GM21717 (cell line): ENCODE measurements at regions not wholly inside any gene's neighbourhood (a gene's known extent, or its start where the extent isn't known, plus 50 kb on each side); places are given as distances from the start of the nearest gene placed in this dataset.
"Not testable (repeated sequence)": the region's sequence is repeated elsewhere in the genome, so short reads cannot be mapped to it uniquely, and the experiment has no call there.

ENCODE experiments used
- ATAC-seq: cut with Tn5 transposase; IDR thresholded peaks from one replicate; pipeline ENCODE4 v1.9.1; 2021; ENCODE audit warnings: mild to moderate bottlenecking, moderate library complexity; ENCODE audit not compliant: unreplicated experiment

DNA sequence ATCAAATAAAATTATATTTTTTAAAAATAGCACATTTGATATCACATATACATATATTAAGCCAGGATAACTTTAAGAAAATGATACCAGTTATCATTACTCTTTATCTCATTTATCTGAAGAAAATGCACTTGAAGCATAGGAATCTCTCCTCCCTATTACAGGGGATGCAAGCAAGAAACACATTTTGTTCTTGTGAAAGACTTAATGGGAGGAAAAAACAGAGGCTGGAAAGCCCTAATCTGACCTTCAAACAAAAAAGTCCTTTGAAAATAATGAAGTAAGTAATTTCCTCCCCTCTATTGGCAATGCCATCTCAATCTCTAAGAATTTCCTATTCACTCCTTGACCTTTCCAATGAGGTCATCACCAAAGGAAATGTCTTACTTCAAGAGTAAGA is 1012.6 kb upstream of the ADAMTS5 start:
- not testable (repeated sequence) for ATAC-seq

DNA sequence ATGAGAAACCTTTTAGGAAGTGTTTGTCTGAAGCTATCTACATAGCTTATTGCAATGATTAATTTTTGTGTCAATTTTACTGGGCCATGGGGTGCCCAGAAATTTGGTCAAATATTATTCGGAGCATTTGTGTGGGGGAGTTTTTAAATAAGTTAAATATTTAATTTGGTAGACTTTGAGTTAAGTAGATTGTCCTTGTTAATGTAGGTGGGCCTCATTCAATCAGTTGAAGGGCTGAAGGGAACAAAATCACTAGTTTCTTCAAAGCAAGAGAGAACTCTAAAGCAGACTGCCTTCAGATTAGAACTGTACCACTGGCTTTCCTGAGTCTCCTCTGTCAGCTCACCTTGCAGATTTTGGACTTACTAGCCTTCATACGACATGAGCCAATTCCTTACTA is 1008.6 kb upstream of the ADAMTS5 start:
- ATAC-seq, result no peak

DNA sequence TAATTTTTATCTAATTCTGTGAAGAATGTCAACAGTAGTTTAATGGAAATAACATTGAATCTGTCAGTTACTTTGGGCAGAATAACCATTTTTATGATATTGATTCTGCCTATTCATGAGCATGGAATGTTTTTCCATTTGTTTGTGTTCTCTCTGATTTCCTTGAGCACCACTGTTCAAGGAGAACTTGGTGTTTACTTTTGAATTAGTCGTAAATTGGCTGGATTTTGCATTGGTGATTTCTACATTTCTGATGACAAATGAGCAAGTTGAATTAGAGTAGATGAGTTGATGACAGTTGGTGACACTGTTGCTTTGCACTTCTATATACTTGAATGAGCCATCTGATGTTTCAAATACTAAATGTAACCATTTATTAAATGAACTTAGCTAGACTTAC is 1007.3 kb upstream of the ADAMTS5 start:
- not testable (repeated sequence) for ATAC-seq

DNA sequence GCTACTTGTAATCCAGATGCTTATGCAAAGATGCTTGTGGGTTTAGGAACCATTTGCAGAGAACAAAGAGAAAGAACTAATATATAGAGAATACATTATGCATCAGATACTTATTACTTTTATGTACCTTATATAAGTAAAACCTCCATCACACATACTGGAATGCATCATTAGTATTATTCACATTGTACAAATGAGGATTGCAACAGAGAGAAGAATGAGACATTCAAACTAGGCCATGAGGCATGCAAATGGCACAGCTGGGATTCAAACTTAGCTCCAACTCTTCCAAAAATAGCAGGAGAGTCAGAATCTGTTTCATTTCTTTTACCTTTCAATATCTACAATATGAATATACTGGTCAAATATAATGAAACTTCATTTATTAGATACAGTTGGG is 1001.4 kb upstream of the ADAMTS5 start:
- ATAC-seq, result not testable (repeated sequence)

DNA sequence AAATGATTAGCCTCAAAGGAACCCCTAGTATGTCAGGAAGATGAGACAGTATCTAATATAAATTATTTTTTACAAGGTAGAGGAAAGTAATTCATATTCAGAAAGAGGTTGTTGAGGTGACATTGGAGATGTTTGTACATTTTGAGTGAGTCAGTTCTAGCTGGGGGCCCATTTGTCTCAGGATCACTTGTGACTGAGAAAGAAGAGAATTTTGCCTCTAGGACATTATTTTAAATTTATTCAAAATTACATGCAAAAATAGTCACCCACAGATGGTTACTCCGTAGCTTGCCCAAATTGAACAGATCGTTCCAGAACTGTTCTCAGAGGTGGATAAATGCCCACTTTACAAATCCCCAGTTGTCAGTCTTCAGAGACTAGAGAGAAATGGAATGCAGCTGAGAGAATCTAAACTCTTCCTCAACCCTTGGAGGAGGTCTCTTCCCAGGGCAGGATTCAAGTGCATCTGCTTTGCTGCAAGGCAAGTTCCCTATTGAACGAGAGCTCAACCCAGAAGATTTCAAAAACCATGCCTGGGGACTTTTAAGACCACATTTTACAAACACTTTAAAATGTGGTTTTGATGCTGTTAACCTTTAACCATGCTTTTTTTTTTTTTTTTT is 987.8 kb upstream of the ADAMTS5 start:
- ATAC-seq, result no peak

DNA sequence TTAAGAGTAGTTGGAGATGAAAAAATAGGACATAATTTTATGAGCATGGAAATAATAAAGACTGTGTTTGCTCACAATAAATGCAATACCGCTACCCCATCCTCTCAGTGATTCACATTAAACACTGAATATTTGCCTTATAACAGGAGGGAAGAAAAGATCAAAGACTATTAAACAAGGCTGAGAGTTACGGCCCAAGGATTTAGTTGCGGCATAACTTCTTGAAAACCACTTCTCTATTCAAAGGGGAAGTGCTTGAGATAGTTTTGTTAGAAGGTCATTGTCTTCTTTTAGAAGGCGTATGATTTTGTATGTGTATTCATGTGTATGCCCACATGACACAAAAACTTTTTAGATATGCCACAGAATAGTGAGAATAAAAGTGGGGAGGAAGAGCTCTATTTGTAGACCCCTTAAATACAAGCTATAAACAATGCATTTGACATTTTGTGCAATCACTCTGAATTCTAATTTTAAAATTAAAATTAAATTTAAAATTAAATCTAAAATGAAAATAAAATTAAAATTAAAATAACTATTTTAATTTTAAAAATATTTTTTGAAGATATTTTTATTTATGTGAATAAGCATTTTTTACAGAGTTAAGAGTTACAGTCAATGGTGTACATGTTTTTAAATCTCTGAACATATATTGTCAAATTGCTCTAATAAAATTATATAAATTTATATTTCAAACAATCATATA is 986.6 kb upstream of the ADAMTS5 start:
- ATAC-seq, result no peak

DNA sequence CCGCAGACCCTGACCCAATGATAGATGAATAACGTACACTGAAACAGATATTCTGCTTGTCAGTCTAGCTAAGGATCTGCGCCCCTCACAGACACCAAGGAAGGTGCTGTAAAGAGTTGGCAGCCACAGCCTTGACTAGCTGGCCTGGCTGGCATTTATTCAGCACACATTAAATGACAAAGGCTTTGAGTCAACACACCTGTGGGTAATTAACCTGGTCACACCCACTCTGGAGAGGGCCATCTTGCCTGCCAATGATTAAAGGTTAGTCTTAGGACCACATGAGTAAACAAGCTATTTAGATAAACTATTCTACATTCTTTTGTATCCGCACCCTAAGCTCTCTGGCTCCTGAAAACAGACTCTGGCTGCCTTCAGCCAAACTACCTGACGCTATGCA is 982.2 kb upstream of the ADAMTS5 start:
- ATAC-seq, result not testable (repeated sequence)

DNA sequence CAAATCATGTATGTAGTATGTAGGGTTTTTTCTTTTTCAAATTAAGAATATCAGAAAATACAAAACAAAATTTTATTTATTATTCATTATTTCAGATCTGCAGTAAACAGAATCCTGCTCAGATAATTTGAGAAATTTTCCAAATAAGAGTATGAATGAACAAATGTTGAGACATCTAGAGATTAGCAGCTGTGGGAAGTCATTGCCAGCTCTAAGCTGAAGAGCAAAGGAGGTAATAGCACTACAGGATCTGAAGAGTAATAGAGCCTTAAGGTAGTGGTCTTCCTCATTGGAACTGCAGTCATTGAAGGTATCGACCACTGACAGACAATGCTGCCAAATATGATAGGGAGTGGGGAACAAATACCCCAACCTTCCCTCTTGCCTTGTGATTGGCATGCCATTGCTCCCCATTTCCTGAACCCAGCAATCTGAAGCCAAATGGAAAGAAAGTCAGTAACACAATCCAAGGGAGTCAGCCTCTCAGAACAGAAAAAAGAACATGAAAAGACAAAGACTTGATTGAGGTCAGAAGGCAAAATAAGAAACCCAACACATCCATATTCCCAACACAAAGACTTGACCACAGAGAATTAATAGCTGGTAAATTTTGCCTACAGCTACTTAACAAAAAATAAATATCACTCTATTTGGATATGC is 963.4 kb upstream of the ADAMTS5 start:
- not testable (repeated sequence) for ATAC-seq

DNA sequence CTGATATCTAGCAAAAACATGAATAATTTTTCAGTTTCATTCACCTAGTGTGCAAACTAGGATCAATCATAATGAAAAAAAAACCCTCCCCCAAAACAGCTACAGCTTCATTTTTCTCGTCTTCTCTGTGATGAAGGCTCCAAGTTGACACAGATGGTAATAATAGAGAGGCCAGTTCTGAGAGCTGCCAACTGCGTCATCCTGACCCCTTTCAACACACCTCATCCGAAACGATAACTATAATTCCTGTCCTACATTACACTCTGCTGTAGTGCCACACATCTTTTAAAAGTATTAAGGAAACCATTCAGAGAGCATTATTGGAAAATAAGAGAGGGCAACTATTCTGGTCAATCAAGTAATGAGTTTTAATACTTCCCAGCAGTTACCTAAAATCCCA is 962.3 kb upstream of the ADAMTS5 start:
- ATAC-seq, result not testable (repeated sequence)

DNA sequence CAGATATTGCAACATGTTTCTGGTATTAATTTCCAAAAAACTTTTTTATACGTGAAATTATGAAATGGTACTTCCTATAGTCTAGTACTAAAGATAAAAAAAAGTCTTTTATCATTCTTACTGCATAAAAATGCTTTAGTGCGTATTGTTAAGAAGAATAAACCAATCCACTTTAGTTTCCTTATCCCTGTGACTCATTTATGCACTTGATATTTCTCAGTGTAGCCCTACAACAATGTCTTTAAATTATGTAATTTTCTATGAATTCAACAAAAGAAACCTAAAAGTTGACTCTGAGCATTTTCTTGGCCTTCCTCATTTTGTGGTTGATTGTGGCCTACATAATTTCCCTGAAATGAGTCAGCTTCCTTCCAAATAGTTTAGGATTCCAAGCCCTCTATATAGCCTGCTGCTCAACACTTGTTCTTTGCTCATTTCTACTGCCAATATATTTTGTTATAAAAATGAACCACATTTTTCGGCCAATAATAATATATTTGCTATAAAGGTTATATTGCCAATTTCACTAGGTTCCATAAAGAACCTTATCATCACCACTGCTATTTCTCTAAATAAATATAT is 961.7 kb upstream of the ADAMTS5 start:
- ATAC-seq, result not testable (repeated sequence)

DNA sequence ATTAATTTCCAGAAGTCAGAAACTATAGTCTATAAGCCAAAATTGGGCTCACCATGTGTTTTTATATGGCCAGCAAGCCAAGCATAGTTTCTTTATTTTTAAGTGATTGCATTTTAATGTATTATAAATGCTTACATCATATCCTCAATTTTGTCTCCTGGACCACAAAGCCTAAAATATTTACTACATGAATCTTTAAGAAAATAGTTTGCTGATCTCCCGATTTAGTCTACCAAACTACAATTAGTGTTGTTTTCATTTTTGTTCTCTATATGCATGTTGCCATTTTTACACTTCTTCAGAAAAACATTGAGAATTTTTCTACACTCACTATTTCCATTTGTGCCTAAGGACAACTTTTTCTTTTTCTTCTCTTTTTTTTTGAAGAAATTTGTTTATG is 954.5 kb upstream of the ADAMTS5 start:
- not testable (repeated sequence) for ATAC-seq

DNA sequence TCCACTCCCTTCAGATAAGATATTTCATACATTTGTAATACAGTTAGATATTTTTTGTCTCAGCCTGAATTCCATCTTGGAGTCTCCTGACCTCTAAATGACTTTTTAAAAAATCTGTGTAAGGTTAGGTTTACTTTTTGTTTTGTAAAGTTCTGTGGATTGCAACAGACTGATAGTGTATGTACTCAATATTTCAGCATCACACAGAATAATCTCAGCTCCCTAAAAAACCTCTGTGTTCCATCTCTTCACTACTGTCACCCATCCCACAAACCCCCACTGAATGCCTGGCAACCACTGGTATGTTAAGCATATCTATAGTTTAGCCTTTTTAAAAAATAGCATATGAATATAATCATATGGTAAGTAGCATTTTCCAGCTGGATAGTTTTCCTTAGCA is 951.1 kb upstream of the ADAMTS5 start:
- not testable (repeated sequence) for ATAC-seq

DNA sequence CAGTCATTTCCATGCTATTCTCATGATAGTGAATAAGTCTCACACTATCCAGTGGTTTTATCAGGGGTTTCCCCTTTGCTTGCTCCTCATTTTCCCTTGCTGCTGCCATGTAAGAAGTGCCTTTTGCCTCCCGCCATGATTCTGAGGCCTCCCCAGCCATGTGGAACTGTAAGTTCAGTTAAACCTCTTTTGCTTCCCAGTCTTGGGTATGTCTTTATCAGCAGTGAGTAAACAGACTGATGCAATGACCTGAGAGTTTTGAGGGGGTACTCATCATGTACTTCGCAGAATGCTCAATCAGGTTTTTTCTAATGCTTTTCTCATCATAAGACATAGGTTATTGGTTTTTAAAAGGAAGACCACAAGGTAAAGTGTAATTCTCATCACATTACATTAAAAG is 949.4 kb upstream of the ADAMTS5 start:
- ATAC-seq, result not testable (repeated sequence)

DNA sequence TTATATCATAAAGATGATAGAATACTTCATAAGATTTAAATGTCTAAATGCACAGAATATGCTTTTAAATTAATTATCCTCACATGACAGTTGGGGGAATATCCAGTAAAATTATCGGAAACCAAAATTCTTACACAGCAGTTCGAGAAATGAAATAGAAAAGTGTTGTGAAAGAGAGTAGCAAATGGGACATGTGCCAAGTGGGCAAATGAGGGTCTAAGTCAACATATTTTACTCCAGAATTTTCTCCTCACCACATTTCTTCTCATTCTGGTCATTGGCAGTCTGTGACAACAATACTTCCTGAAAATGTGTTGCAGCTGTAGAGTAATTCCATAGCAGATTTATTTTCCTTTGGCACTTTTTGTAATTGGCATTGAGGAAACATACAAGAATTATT is 945.2 kb upstream of the ADAMTS5 start:
- not testable (repeated sequence) for ATAC-seq

DNA sequence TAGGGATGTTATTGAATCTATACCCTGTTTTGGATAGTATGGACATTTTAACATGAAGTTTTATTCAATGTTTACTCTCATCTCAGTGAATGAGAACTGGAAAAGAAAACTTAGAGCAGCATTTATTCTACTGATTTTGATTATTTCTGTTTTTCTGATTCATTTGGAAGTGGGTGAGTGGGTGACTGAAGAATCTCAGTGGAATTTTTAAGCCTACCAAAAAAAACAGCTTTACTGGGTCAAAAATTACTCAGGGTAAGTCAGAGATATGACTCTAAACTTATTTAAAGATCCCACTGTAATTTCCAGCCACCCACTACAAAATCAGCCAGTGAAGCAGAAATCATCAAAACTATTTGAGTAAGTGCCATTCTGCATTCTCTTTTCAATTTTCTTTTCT is 942.6 kb upstream of the ADAMTS5 start:
- ATAC-seq, result not testable (repeated sequence)

DNA sequence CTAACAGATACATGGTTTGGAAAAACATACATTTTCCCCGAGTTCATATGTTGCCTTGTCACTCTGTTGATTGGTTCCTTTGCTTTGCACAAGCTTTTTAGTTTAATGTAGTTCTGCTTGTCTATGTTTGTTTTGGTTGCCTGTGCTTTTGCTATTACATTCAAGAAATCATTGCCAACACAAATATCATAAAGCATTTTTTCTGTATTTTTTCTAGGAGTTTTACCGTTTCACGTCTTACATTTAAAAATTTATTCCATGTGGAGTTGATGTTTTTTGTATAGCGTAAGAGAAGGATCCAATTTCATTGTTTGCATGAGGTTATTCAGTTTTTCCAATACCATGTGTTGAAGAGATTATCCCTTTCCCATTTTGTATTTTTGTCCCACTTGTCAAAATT is 941.9 kb upstream of the ADAMTS5 start:
- ATAC-seq, result not testable (repeated sequence)

DNA sequence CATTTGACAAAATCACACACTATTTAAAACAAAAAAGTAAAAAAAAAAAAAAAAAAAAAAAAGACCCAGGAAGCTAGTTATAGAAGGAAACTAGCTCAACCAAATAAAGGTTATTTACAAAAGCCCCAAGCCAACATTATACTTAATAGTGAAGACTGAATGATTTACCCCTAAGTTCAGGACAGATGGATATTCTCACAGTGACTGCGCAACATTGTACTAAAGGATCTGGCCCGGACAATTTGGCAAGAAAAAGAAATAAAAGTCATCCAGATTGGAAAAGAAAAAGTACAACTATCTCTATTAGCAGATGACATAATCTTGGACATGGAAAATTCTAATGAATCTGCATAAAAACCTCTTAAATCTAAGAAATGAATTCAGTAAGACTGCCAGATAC is 936.0 kb upstream of the ADAMTS5 start:
- ATAC-seq, result not testable (repeated sequence)

DNA sequence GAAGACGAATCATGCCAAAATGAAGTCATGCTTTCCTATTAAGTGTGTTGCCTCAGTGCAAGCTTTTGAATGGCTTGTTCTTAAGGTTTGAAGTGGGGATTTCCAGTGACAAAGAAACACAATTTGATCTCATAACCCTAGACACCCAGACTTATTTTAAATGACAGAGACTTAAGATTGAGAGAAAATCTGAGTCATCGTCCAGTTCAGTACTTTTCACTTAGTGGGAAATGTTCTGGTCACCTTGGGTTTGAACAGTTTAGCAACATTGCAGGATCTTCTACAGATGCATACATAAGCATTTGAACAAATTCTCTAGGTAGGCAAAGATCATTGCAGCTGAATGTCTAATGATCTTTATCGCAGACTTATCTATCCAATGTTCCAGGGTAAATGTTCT is 926.7 kb upstream of the ADAMTS5 start:
- ATAC-seq, result not testable (repeated sequence)

DNA sequence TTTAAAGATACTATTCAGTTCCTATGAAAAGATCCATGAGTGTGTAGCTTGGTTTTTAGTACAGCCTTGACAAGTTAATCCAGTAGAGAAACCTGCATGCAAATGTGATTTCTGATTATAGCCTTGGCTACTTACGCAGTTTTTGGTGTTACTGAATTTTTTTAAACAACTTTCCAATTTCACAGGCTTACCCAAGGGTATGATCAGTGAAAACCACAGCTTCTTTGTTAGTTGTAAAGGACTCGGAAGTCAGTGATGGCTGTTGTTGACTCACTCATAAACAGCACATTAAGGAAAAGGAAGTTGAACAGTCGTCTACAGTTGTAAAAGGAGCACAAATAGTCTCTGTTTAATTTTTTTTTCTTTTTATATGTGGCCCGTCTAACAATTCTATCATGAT is 924.6 kb upstream of the ADAMTS5 start:
- ATAC-seq, result not testable (repeated sequence)

DNA sequence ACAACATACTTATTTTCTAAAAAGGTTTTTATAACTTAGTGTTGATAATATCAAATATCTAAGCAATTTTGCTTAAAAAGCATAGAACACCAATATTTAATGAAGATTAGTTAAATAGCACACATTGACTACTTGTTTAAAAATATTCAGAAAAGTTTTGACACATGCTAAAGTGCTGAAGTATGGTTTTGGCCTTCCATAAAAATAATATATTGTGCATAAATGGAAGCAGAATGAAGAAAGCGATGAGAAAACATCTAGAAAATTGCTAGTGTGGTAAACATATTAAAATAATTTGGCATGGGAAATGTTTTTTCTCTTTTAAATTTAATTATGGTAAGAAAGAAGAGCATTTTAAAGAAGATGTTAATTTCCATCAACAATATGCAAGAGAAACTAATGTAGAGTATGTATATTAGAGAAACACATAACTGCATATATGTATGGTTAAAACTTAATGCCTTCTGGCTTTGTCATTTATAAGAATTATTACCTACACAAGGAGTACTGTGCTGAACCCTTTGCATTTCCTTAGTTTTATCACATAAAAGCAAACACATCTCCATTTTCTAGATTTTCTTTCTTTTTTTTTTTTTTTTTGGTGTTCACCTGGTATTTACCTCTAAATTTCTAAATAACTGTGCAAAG is 921.0 kb upstream of the ADAMTS5 start:
- ATAC-seq, result not testable (repeated sequence)

DNA sequence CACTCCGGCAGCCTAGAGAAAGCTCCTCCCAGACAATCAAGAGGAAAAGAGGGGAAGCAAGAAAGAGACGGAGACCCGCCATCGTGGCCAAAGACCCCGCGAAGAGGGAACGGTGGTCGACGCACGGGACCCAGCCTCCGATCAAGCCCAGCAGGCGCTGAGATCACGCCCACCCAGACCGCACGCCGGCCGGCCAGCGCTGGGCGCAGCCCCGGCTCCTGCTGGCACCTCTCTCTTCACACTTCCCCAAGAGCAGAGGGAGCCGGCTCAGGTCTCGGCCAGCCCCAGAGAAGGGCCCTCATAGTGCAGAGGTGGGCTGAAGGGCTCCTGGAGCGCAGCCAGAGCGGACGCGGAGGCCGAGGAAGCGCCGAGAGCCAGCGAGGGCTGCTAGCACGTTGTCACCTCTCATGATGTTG is 918.4 kb upstream of the ADAMTS5 start:
- no peak for ATAC-seq
